ENCODE measurements at regions not wholly inside any gene's neighbourhood (a gene's known extent, or its start where the extent isn't known, plus 50 kb on each side); places are given as distances from the start of the nearest gene placed in this dataset.
"Not testable (repeated sequence)": the region's sequence is repeated elsewhere in the genome, so short reads cannot be mapped to it uniquely, and the experiment has no call there.

GRCh38 chr10:90111671-90112070 is 410.3 kb downstream of the KIF20B start:
- Histone ChIP-seq H3K27me3 (ENCODE audit: insufficient read depth in 3 of 3, low read length in 2 of 3) (no peaks in the 10 kb centered on the region), H3K36me3 (ENCODE audit: insufficient read depth in 1 of 2, low read depth in 1 of 2) (no peaks in the 10 kb centered on the region), H3K9me3 (no peaks in the 10 kb centered on the region), H3K4me1 (no peaks in the 10 kb centered on the region), H3K27ac (no peak overlapping the region), H3K4me3 (no peak overlapping the region)
- ATAC-seq = no peak
- DNase-seq = no peak
- 33 to 41% (median 38%) methylated on average over 1 of the region's 1 CpG for whole genome bisulfite sequencing, 3 donors
- TF ChIP-seq CTCF (IDR thresholded peaks at IDR 0.05) = no peak
- intact Hi-C loops (cut with DNase I) = no loop called here

GRCh38 chr10:90112681-90113080 is 411.3 kb downstream of the KIF20B start:
- H3K27me3 ChIP-seq (ENCODE audit: insufficient read depth in 3 of 3, low read length in 2 of 3) = no peaks in the 10 kb centered on the region
- no peak overlapping the region for H3K27ac ChIP-seq
- TF ChIP-seq CTCF (IDR thresholded peaks at IDR 0.05) = no peak
- no peak for DNase-seq
- H3K36me3 ChIP-seq (ENCODE audit: insufficient read depth in 1 of 2, low read depth in 1 of 2) = no peaks in the 10 kb centered on the region
- no peak for ATAC-seq
- no peaks in the 10 kb centered on the region for H3K9me3 ChIP-seq
- intact Hi-C loops (cut with DNase I) = no loop called here
- 69 to 84% (median 74%) methylated on average over 1 of the region's 1 CpG for WGBS, 3 donors
- H3K4me1 ChIP-seq = no peaks in the 10 kb centered on the region
- no peak overlapping the region for H3K4me3 ChIP-seq

GRCh38 chr10:90118567-90118966 is 417.2 kb downstream of the KIF20B start:
- ATAC-seq; intact Hi-C loops (cut with DNase I); H3K4me1 ChIP-seq; H3K27ac ChIP-seq; H3K27me3 ChIP-seq (ENCODE audit: insufficient read depth in 3 of 3, low read length in 2 of 3); H3K36me3 ChIP-seq (ENCODE audit: insufficient read depth in 1 of 2, low read depth in 1 of 2); H3K9me3 ChIP-seq; H3K4me3 ChIP-seq; DNase-seq: not testable (repeated sequence)
- WGBS, 3 donors = 88 to 90% (median 88%) methylated on average over 6 of the region's 6 CpGs

DNA sequence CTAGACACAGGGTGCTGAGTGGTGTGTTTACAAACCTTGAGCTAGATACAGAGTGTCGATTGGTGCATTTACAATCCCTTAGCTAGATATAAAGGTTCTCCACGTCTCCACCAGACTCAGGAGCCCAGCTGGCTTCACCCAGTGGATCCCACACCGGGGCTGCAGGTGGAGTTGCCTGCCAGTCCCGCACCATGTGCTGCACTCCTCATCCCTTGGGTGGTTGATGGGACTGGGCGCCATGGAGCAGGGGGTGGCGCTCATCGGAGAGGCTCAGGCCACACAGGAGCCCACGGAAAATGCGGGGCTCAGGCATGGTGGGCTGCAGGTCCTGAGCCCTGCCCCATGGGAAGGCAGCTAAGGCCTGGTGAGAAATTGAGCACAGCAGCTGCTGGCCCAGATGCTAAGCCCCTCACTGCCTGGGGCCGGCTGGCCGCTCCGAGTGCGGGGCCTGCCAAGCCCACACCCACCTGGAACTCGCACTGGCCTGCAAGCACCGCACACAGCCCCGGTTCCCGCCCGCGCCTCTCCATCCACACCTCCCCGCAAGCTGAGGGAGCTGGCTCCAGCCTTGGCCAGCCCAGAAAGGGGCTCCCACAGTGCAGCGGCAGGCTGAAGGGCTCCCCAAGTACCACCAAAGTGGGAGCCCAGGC is 418.4 kb downstream of the KIF20B start:
- intact Hi-C loops (cut with DNase I); H3K27me3 ChIP-seq (ENCODE audit: insufficient read depth in 3 of 3, low read length in 2 of 3); ATAC-seq; DNase-seq; H3K4me1 ChIP-seq; H3K27ac ChIP-seq; H3K4me3 ChIP-seq; H3K36me3 ChIP-seq (ENCODE audit: insufficient read depth in 1 of 2, low read depth in 1 of 2); H3K9me3 ChIP-seq: not testable (repeated sequence)
- WGBS, 3 donors = 86 to 92% (median 88%) methylated on average over 17 to 21 of the region's 21 CpGs

- H3K4me3 ChIP-seq = no peak overlapping the region
- 24 to 41% (median 29%) methylated on average over 7 of the region's 7 CpGs for WGBS, 3 donors
- no peaks in the 10 kb centered on the region for H3K4me1 ChIP-seq
- H3K27me3 ChIP-seq (ENCODE audit: insufficient read depth in 3 of 3, low read length in 2 of 3) = no peaks in the 10 kb centered on the region
- no peak for TF ChIP-seq CTCF (IDR thresholded peaks at IDR 0.05)
- H3K36me3 ChIP-seq (ENCODE audit: insufficient read depth in 1 of 2, low read depth in 1 of 2) = no peaks in the 10 kb centered on the region
- DNase-seq = no peak
- no peak overlapping the region for H3K27ac ChIP-seq
- intact Hi-C loops (cut with DNase I) = no loop called here
- H3K9me3 ChIP-seq = peaks cover 3% of the 10 kb centered on the region
- ATAC-seq = no peak
Measured at GRCh38 chr10:90125456-90126255, 424.3 kb downstream of the KIF20B start.
